Bronchial epithelial cell (primary cell): ENCODE measurements at regions not wholly inside any gene's neighbourhood (a gene's known extent, or its start where the extent isn't known, plus 50 kb on each side); places are given as distances from the start of the nearest gene placed in this dataset.

Source experiments
- DNase-seq: peaks from one replicate; pipeline ENCODE4 v3.0.0-alpha.2; 2010; ENCODE audit warnings: low read depth
- FAIRE-seq: peaks from 2 replicates; lab custom pipeline; 2011; peaks lifted over from hg19 to GRCh38; lab: Jason Lieb, UNC
- H3K27me3 ChIP-seq: 2 replicates; pipeline ENCODE4 v1.5.1; 2011; ENCODE audit warnings: low read length; ENCODE audit not compliant: control insufficient read depth, insufficient read depth
- H3K36me3 ChIP-seq: 2 replicates; pipeline ENCODE4 v1.5.1; 2011; ENCODE audit warnings: low read length; ENCODE audit not compliant: control insufficient read depth, insufficient read depth
- H3K4me3 ChIP-seq: 2 replicates; pipeline ENCODE4 v1.5.1; 2011; ENCODE audit warnings: mild to moderate bottlenecking, low read depth, low read length, control low read depth
- CTCF ChIP-seq: IDR thresholded peaks from 2 replicates; pipeline ENCODE4 v1.5.1; 2011; ENCODE audit warnings: mild to moderate bottlenecking, moderate library complexity, low read length, control low read depth, inconsistent platforms; ENCODE audit not compliant: insufficient read depth, severe bottlenecking

GRCh38 chr3:167146911-167147310, 233.2 kb downstream of the ZBBX start:
- no peak for FAIRE-seq
- H3K27me3 ChIP-seq = no peaks in the 10 kb centered on the region

GRCh38 chr3:167125612-167126407, 254.3 kb downstream of the ZBBX start:
- H3K4me3 ChIP-seq = no peak overlapping the region
- no peaks in the 10 kb centered on the region for H3K36me3 ChIP-seq
- H3K27me3 ChIP-seq = no peaks in the 10 kb centered on the region
- no peak for DNase-seq
- TF ChIP-seq CTCF = no peak
- FAIRE-seq = no peak

More at GRCh38 chr3:167146911-167147310, 233.2 kb downstream of the ZBBX start:
- TF ChIP-seq CTCF = no peak
- Histone ChIP-seq H3K36me3 (no peaks in the 10 kb centered on the region), H3K4me3 (no peak overlapping the region)
- DNase-seq = no peak

GRCh38 chr3:167120828-167121227, 259.3 kb downstream of the ZBBX start:
- no peak for TF ChIP-seq CTCF
- DNase-seq (no peak), FAIRE-seq (no peak)
- H3K4me3 ChIP-seq = no peak overlapping the region
- no peaks in the 10 kb centered on the region for H3K36me3 ChIP-seq
- no peaks in the 10 kb centered on the region for H3K27me3 ChIP-seq

GRCh38 chr3:167116120-167116922, 263.8 kb downstream of the ZBBX start:
- H3K27me3 ChIP-seq = no peaks in the 10 kb centered on the region
- TF ChIP-seq CTCF = no peak
- DNase-seq (no peak), FAIRE-seq (no peak)
- H3K4me3 ChIP-seq = no peak overlapping the region
- H3K36me3 ChIP-seq = no peaks in the 10 kb centered on the region

- Histone ChIP-seq H3K36me3 (no peaks in the 10 kb centered on the region), H3K27me3 (no peaks in the 10 kb centered on the region), H3K4me3 (no peak overlapping the region)
- TF ChIP-seq CTCF = no peak
- no peak for DNase-seq
- FAIRE-seq = no peak
Observed at GRCh38 chr3:167115331-167115934, 264.7 kb downstream of the ZBBX start.
